ENCODE measurements at regions not wholly inside any gene's neighbourhood (a gene's known extent, or its start where the extent isn't known, plus 50 kb on each side); places are given as distances from the start of the nearest gene placed in this dataset.
A peak's percentile ranks its signal among the peaks of the same experiment; 100 is the strongest.

DNA sequence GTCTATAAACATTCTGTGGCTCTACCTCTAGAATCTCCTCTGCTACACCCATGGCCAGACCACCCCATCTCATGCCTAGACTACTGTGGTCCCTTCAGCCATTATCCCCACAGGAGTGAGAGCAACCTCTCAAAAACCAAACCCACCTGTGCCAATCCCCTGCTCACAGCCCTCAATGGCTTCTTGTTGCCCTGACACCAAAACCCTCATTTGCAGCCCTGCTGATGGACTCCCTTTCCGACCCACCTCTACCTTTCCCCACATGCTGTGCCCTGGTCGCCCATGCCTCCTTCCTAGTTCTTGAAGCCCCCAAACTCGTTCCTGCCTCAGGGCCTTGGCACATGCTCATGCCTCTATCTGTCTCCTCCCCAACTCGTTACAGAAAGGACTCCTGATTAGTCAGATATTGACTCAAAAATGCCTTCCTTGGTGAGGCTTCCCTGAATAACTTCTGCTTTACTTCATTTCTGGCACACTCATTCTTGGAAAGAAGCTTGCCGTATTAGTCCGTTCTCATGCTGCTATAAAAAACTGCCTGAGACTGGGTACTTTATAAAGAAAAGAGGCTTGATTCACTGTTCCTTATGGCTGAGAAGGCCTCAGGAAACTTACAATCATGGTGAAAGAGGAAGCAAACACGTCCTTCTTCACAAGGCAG lies 104.2 kb downstream of the TEX36 start:
- H3K27ac ChIP-seq = no peak overlapping the region
- TF ChIP-seq, protein P1, sequence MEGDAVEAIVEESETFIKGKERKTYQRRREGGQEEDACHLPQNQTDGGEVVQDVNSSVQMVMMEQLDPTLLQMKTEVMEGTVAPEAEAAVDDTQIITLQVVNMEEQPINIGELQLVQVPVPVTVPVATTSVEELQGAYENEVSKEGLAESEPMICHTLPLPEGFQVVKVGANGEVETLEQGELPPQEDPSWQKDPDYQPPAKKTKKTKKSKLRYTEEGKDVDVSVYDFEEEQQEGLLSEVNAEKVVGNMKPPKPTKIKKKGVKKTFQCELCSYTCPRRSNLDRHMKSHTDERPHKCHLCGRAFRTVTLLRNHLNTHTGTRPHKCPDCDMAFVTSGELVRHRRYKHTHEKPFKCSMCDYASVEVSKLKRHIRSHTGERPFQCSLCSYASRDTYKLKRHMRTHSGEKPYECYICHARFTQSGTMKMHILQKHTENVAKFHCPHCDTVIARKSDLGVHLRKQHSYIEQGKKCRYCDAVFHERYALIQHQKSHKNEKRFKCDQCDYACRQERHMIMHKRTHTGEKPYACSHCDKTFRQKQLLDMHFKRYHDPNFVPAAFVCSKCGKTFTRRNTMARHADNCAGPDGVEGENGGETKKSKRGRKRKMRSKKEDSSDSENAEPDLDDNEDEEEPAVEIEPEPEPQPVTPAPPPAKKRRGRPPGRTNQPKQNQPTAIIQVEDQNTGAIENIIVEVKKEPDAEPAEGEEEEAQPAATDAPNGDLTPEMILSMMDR (conservative IDR thresholded peaks at IDR 0.05) = no peak
- TF ChIP-seq ZFX (IDR thresholded peaks at IDR 0.05) = no peak

DNA sequence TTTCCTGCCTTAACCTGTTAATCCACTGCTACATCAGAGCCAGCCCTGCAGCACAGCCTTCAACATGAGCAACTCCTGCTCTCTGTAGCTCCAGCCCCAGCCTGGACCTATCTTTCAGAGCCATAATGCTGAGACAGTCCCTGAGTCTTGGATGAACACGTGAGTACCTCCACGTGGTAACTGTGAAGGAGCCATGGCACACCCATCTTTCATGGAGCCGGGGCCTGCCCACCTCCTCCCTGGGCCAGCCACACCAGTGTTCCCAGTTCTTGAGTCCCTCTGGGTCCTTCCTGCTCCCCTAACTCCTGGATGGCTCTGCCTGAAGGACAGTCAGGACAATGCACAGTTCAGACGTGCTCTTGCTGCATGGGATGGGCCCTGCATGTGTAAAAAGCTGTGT lies 107.1 kb downstream of the TEX36 start:
- TF ChIP-seq, protein P1 (conservative IDR thresholded peaks at IDR 0.05) = no peak
- no peak for TF ChIP-seq ZFX (IDR thresholded peaks at IDR 0.05)

DNA sequence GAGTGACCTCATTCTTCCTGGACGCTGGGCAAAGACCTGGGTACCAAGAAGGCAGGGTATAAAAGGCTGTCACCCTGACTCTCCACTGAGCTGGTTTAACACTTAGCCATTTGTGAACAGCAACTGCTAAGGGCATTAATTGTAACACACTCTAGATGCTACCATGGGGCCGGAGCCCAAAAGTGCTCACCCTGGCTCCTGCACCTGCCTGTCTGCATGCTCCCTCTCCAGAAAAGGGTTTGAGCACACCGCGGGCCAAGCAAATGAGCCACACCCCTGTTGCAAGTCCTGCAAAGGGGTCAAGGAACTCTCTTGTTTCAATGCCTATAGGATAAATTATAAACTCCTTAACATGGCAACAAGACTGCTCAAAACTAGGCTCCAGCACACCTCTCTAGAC lies 114.8 kb downstream of the TEX36 start:
- no peak overlapping the region for H3K27ac ChIP-seq
- TF ChIP-seq, protein P1 (conservative IDR thresholded peaks at IDR 0.05) = no peak
- no peak for TF ChIP-seq ZFX (IDR thresholded peaks at IDR 0.05)

More for the DNA sequence above, 107.1 kb downstream of the TEX36 start:
- H3K27ac ChIP-seq = no peak overlapping the region

DNA sequence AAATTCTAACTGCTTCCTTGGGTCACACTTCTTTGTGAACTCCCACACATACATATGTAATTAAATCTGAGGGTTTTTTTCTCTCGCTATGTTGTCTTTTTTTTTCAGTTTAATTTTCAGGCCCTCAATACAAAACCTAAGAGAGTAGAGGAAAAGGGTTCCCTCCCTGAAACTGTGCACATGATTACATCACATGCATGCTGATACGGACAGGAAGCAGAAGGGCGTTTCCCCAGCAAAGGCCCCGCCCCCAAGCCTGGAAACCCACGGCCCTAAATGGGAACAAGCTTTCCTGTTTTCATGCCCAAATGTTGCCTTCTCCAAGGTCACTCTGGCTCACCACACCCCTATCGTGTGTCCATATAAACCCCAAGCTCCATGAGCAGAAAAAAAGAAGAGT lies 115.4 kb downstream of the TEX36 start:
- H3K27ac ChIP-seq = no peak overlapping the region
- TF ChIP-seq, protein P1 (conservative IDR thresholded peaks at IDR 0.05) = no peak
- no peak for TF ChIP-seq ZFX (IDR thresholded peaks at IDR 0.05)

DNA sequence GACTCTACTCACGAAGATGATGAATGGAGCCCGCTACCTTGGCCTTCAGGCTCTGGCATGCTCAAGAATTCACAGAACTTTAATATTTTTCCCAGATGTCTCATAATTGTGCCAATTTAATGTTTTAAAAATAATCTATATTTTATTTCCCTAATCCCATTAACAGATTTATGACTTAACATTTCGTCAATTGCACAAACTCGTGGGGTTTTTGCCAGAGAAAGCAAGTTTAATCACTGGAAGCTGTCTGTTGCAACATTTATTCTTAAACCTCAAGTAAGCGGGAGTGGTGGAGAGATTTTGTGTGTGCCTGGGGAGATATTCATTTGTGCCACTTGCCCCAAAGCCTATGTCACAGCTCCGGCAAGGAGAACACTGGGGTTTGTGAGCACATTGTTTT lies 117.9 kb downstream of the TEX36 start:
- no peak overlapping the region for H3K27ac ChIP-seq
- no peak for TF ChIP-seq ZFX (IDR thresholded peaks at IDR 0.05)
- TF ChIP-seq, protein P1 (conservative IDR thresholded peaks at IDR 0.05) = no peak

DNA sequence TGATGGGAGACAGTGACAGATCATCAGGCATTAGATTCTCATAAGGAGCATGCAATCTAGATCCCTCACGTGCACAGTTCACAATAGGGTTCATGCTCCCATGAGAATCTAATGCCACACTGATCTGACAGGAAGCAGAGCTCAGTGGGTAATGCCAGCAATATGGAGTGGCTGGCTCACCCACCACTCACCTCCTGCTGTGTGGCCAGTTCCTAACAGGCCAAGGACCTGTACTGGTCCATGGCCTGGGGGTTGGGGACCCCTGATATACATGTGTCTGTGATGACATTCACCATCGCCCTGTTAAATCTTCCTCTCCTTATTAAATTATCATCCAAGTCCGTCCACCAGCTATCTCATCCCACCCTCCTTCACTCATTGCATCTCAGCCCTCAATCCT lies 118.4 kb downstream of the TEX36 start:
- H3K27ac ChIP-seq = no peak overlapping the region
- no peak for TF ChIP-seq ZFX (IDR thresholded peaks at IDR 0.05)
- TF ChIP-seq, protein P1 (conservative IDR thresholded peaks at IDR 0.05) = no peak

DNA sequence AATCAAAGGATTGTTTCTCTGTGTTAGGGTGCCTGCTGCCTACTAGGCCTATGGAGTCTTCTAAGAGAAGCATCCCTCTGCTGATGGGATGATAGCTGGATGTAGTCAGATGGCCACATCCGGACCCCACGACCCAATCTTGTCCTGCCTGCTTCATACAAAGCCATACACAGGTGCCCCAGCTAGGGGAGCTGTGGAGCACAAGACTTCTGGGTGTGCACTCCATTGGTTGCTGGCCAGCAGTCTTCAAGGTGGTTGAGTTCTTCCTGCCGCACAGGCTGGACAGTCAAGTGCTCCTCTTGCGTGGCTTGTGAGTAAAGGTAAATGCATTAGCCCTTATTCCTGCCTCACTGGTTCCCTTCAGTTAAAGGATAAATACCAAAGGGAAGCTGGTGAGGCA lies 120.2 kb downstream of the TEX36 start:
- no peak overlapping the region for H3K27ac ChIP-seq
- TF ChIP-seq, protein P1 (conservative IDR thresholded peaks at IDR 0.05) = peak; percentile 29
- TF ChIP-seq ZFX (IDR thresholded peaks at IDR 0.05) = no peak
